Neural crest cell (in vitro differentiated cells): ENCODE measurements at regions not wholly inside any gene's neighbourhood (a gene's known extent, or its start where the extent isn't known, plus 50 kb on each side); places are given as distances from the start of the nearest gene placed in this dataset.

Source experiments
- DNase-seq: peaks from one replicate; pipeline ENCODE4 v3.0.0; 2021; ENCODE audit warnings: low read depth, mixed read lengths, low spot score
- H3K27ac Mint-ChIP-seq: one replicate; pipeline ENCODE4 v1.8.0; 2021; ENCODE audit warnings: mild to moderate bottlenecking, mixed read lengths; ENCODE audit not compliant: unreplicated experiment
- H3K27me3 Mint-ChIP-seq: 2 replicates; pipeline ENCODE4 v1.8.0; 2021; ENCODE audit warnings: low read depth, mild to moderate bottlenecking, mixed read lengths
- H3K36me3 Mint-ChIP-seq: 2 replicates; pipeline ENCODE4 v1.8.0; 2021; ENCODE audit warnings: low read depth, mild to moderate bottlenecking, mixed read lengths
- H3K4me1 Mint-ChIP-seq: 2 replicates; pipeline ENCODE4 v1.8.0; 2021; ENCODE audit warnings: mixed read lengths
- H3K4me3 Mint-ChIP-seq: one replicate; pipeline ENCODE4 v1.8.0; 2021; ENCODE audit warnings: mild to moderate bottlenecking, mixed read lengths
- H3K9me3 Mint-ChIP-seq: 2 replicates; pipeline ENCODE4 v1.8.0; 2021; ENCODE audit warnings: mixed read lengths
- TF ChIP-seq, protein P1 (sequence below): fragments of 200-600 bp; sonication (generic); conservative IDR thresholded peaks from 2 replicates; pipeline ENCODE4 v1.5.0; 2021; ENCODE audit warnings: antibody characterized with exemption, mild to moderate bottlenecking

DNA sequence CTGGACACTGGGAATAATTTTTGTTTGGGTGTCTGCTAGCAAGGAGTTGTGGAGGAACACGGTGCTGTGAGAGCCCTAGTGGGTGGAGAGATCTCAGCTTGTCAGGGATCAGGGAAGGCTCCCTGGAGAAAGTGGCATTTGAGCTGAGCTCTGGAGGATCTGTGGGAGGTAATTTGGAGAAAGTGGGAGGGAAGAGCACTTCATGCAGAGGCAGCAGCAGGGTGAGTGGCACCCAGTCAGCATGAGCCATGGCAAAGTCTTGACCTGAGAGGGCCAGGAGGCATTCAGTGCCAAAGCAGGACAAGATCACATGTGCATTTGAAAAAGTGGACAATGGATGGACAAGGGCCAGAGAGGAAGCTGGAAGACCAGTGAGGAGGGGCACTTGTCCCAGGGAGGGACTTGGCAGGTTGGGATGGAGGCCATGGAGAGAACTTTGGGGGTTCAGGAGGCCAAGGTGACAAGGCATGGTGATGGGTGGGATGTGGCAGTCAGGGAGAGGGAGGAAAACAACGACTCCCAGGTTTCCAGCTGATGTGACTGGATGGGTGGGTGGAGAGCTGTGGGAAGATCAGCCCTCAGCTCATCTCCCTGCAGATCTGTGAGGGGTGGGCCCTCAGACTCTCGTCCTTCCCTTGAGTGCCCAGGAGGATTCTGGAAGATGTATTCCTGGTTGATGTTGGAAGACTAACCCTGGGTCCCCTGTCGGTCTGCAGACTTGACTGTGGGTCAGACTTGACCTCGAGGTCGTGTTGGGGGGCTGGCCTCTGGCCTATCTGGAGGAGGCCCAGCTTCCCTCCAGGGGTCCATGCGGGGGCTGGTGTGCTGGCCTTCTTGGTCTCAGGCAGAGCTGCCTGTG lies 68.9 kb upstream of the PITX1 start:
- Mint-ChIP-seq H3K27ac (no peak overlapping the region), H3K4me3 (no peak overlapping the region), H3K4me1 (no peaks in the 10 kb centered on the region), H3K27me3 (peaks cover 3% of the 10 kb centered on the region), H3K9me3 (no peaks in the 10 kb centered on the region), H3K36me3 (no peaks in the 10 kb centered on the region)
- TF ChIP-seq, protein P1, sequence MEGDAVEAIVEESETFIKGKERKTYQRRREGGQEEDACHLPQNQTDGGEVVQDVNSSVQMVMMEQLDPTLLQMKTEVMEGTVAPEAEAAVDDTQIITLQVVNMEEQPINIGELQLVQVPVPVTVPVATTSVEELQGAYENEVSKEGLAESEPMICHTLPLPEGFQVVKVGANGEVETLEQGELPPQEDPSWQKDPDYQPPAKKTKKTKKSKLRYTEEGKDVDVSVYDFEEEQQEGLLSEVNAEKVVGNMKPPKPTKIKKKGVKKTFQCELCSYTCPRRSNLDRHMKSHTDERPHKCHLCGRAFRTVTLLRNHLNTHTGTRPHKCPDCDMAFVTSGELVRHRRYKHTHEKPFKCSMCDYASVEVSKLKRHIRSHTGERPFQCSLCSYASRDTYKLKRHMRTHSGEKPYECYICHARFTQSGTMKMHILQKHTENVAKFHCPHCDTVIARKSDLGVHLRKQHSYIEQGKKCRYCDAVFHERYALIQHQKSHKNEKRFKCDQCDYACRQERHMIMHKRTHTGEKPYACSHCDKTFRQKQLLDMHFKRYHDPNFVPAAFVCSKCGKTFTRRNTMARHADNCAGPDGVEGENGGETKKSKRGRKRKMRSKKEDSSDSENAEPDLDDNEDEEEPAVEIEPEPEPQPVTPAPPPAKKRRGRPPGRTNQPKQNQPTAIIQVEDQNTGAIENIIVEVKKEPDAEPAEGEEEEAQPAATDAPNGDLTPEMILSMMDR: no peak
- no peak for DNase-seq

DNA sequence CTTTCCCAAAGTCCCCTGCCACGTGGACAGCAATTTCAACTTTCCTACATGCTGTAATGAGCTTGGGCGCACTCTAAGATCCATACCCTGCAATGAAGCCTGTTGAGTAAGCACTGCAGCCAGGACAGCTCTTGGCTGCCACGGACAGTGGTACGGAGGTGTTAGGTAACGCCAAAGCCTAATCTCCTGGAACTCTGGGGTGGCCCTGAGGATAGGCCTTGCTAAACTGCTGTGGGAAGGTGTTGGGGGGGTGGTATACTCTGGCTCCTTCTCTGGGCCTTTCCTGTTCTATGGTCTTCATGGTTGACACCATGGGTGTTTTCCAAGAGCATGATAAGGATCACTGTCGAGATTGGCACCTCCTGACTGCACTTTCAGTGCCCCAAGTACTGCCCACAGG lies 66.4 kb upstream of the PITX1 start:
- TF ChIP-seq, protein P1: no peak

DNA sequence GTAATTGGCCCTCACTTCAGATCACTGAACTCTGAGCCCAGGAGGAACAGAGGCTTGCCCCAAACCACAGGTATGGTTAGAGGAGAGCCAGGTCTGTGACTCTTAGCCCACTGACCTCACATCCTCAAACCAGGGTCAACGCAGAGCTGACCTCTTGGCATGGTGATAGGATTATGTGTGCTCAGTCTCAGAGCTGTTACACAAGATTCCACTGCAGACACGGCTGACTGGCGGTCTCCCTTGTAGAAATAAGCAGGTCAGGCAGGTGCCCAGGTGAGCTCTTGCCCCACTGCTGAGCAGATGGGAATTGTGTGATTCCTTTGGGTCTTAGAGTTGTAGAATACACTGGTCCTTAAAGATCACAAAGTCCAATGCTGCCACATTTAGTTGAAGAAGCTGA lies 66.0 kb upstream of the PITX1 start:
- no peaks in the 10 kb centered on the region for H3K36me3 Mint-ChIP-seq
- H3K4me3 Mint-ChIP-seq: no peak overlapping the region
- H3K27ac Mint-ChIP-seq: no peak overlapping the region
- no peaks in the 10 kb centered on the region for H3K4me1 Mint-ChIP-seq
- H3K9me3 Mint-ChIP-seq: no peaks in the 10 kb centered on the region
- DNase-seq: no peak
- peaks cover 2% of the 10 kb centered on the region for H3K27me3 Mint-ChIP-seq
- TF ChIP-seq, protein P1: no peak

More for the DNA sequence above, 66.4 kb upstream of the PITX1 start:
- Mint-ChIP-seq H3K36me3 (no peaks in the 10 kb centered on the region), H3K9me3 (no peaks in the 10 kb centered on the region), H3K4me3 (no peak overlapping the region), H3K4me1 (no peaks in the 10 kb centered on the region), H3K27me3 (no peaks in the 10 kb centered on the region), H3K27ac (no peak overlapping the region)
- DNase-seq: no peak

DNA sequence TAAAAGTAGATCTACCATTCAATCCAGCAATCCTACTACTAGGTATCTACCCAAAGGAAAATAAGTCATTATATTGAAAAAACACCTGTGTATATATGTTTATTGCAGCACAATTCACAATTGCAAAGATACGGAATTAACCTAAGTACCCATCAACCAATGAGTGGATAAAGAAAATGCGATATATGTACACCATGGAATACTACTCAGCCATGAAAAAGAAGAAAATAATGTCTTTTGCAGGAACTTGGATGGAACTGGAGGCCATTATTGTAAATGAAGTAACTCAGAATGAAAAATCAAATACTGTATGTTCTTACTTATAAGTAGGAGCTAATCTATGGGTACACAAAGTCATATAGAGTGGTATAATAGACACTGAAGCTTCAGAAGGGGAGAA lies 63.4 kb upstream of the PITX1 start:
- Mint-ChIP-seq H3K4me3 (no peak overlapping the region), H3K27me3 (peaks cover 12% of the 10 kb centered on the region), H3K36me3 (no peaks in the 10 kb centered on the region), H3K9me3 (no peaks in the 10 kb centered on the region), H3K4me1 (no peaks in the 10 kb centered on the region), H3K27ac (no peak overlapping the region)
- TF ChIP-seq, protein P1: no peak
- DNase-seq: no peak

DNA sequence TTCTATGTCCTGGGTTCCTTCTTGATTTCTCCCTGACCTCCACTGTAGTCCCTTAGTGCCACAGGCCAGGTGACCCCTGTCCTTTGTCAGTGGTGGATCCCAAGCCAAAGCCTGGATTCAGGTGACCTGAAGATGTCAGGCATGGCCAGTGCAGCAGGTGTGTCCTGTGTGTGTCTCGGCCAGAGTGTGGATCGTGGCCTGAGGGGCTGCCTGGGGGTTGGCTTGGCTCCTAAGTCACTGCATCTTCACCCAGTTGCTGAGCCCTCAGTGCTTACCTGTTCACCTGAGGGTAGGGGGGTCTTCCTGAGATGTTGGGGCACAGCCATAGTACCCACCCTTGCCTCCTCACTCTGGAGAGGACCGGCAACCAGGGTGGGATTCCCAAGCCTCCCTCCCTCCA lies 61.8 kb upstream of the PITX1 start:
- H3K9me3 Mint-ChIP-seq: no peaks in the 10 kb centered on the region
- no peak overlapping the region for H3K4me3 Mint-ChIP-seq
- TF ChIP-seq, protein P1: no peak
- no peaks in the 10 kb centered on the region for H3K4me1 Mint-ChIP-seq
- no peak overlapping the region for H3K27ac Mint-ChIP-seq
- no peaks in the 10 kb centered on the region for H3K36me3 Mint-ChIP-seq
- peaks cover 12% of the 10 kb centered on the region for H3K27me3 Mint-ChIP-seq
- no peak for DNase-seq
